ENCODE measurements at regions not wholly inside any gene's neighbourhood (a gene's known extent, or its start where the extent isn't known, plus 50 kb on each side); places are given as distances from the start of the nearest gene placed in this dataset.
"Not testable (repeated sequence)": the region's sequence is repeated elsewhere in the genome, so short reads cannot be mapped to it uniquely, and the experiment has no call there.

GRCh38 chr20:40878099-40878498 lies 150.5 kb upstream of the TOP1 start:
- not testable (repeated sequence) for TF ChIP-seq CTCF, POLR2A (IDR thresholded peaks at IDR 0.05)
